BLaER1 treated with 17β-estradiol and CSF1 and Interleukin-3, amounts not matched to agents 10 nM and 100 nM (cell line): ENCODE measurements at regions not wholly inside any gene's neighbourhood (a gene's known extent, or its start where the extent isn't known, plus 50 kb on each side); places are given as distances from the start of the nearest gene placed in this dataset.
A peak's percentile ranks its signal among the peaks of the same experiment; 100 is the strongest.
"Not testable (repeated sequence)": the region's sequence is repeated elsewhere in the genome, so short reads cannot be mapped to it uniquely, and the experiment has no call there.

Source experiments
- H3K27ac ChIP-seq, 11 experiments: shearing (Covaris generic); formaldehyde crosslinking; 2 replicates each; pipeline ENCODE4 v1.8.1; 2022
- H3K27me3 ChIP-seq, 11 experiments: shearing (Covaris generic); formaldehyde crosslinking; 2 replicates each; pipeline ENCODE4 v1.8.1; 2022
- H3K36me3 ChIP-seq, 11 experiments: shearing (Covaris generic); formaldehyde crosslinking; 2 replicates each; pipeline ENCODE4 v1.8.1; 2022
- H3K4me1 ChIP-seq, 10 experiments: shearing (Covaris generic); formaldehyde crosslinking; 2 replicates each; pipeline ENCODE4 v1.8.1; 2022
- H3K4me2 ChIP-seq, 11 experiments: shearing (Covaris generic); formaldehyde crosslinking; 2 replicates each; pipeline ENCODE4 v1.8.1; 2022
- H3K4me3 ChIP-seq, 10 experiments: shearing (Covaris generic); formaldehyde crosslinking; 2 replicates each; pipeline ENCODE4 v1.8.1; 2022
- H3K9ac ChIP-seq, 11 experiments: shearing (Covaris generic); formaldehyde crosslinking; 2 replicates each; pipeline ENCODE4 v1.8.1; 2022
- H3K9me3 ChIP-seq, 11 experiments: shearing (Covaris generic); formaldehyde crosslinking; replicated peaks in 1 of 11; 2 replicates each; pipeline ENCODE4 v1.8.1; 2022
- H4K20me1 ChIP-seq, 11 experiments: shearing (Covaris generic); formaldehyde crosslinking; 2 replicates each; pipeline ENCODE4 v1.8.1; 2022
- Cebpa-rat ChIP-seq, 11 experiments: shearing (Covaris generic); IDR thresholded peaks; 2 replicates each; pipeline ENCODE4 v1.8.1; 2022

- no peak overlapping the region for H3K4me3 ChIP-seq
- H3K4me1 ChIP-seq = peaks cover 17 to 41% (median 37%) of the 10 kb centered on the region in 10 experiments
- H3K27me3 ChIP-seq = peaks cover 7 to 38% (median 33%) of the 10 kb centered on the region in 11 experiments
- H3K4me2 ChIP-seq = no peak overlapping the region
- no peaks in the 10 kb centered on the region for H3K36me3 ChIP-seq
- no peaks in the 10 kb centered on the region for H3K9me3 ChIP-seq
- no peak for TF ChIP-seq Cebpa-rat (IDR thresholded peaks at IDR 0.05)
- no peak overlapping the region for H3K27ac ChIP-seq
- H3K9ac ChIP-seq = no peak overlapping the region
- H4K20me1 ChIP-seq = no peaks in the 10 kb centered on the region
These were observed 57.8 kb upstream of the CEACAM21 start for GRCh38 chr19:41518141-41518540.

GRCh38 chr19:41521138-41521930, 54.6 kb upstream of the CEACAM21 start:
- peak overlapping the region; percentile 43 to 70 (median 55) for H3K4me3 ChIP-seq
- peaks cover 18 to 50% (median 43%) of the 10 kb centered on the region in 11 experiments for H3K27me3 ChIP-seq
- peak overlapping the region; percentile 60 to 86 (median 75) for H3K9ac ChIP-seq
- peak overlapping the region; percentile 28 to 84 (median 69); a peak in 18 of 22 replicates for H3K27ac ChIP-seq
- not testable (repeated sequence) for H3K36me3 ChIP-seq, H4K20me1 ChIP-seq
- H3K9me3 ChIP-seq = peaks cover 11 to 21% (median 13%) of the 10 kb centered on the region in 11 experiments; a peak in 18 of 22 replicates
- H3K4me1 ChIP-seq = peaks cover 17 to 43% (median 29%) of the 10 kb centered on the region in 10 experiments
- H3K4me2 ChIP-seq = peak overlapping the region; percentile 75 to 98 (median 87)

- H3K27ac ChIP-seq = peak overlapping the region; percentile 28 to 84 (median 69); a peak in 20 of 22 replicates
- H3K36me3 ChIP-seq = no peaks in the 10 kb centered on the region
- H3K9me3 ChIP-seq = peaks cover 18 to 28% (median 20%) of the 10 kb centered on the region in 11 experiments; a peak in 21 of 22 replicates
- peaks cover 17 to 37% (median 22%) of the 10 kb centered on the region in 10 experiments for H3K4me1 ChIP-seq
- H3K9ac ChIP-seq = peak overlapping the region; percentile 60 to 86 (median 75)
- H3K27me3 ChIP-seq = peaks cover 18 to 50% (median 43%) of the 10 kb centered on the region in 11 experiments
- H3K4me3 ChIP-seq = peak overlapping the region; percentile 43 to 70 (median 55)
- no peak for TF ChIP-seq Cebpa-rat (IDR thresholded peaks at IDR 0.05)
- H3K4me2 ChIP-seq = peak overlapping the region; percentile 75 to 98 (median 87)
- H4K20me1 ChIP-seq = no peaks in the 10 kb centered on the region
These were observed 53.9 kb upstream of the CEACAM21 start for GRCh38 chr19:41521931-41522555.

- Histone ChIP-seq H4K20me1 (no peaks in the 10 kb centered on the region), H3K9ac (no peak overlapping the region), H3K4me1 (peaks cover 32 to 64% (median 54%) of the 10 kb centered on the region in 10 experiments), H3K27ac (no peak overlapping the region; a peak in 1 of 22 replicates), H3K4me3 (no peak overlapping the region), H3K36me3 (peaks cover 0 to 15% (median 8%) of the 10 kb centered on the region in 11 experiments; a peak in 11 of 22 replicates), H3K27me3 (peaks cover 18 to 35% (median 34%) of the 10 kb centered on the region in 11 experiments), H3K9me3 (peaks cover 55 to 65% (median 58%) of the 10 kb centered on the region in 11 experiments), H3K4me2 (peak overlapping the region in 1 of 11 experiments; percentile 15; a peak in 1 of 22 replicates)
- TF ChIP-seq Cebpa-rat (IDR thresholded peaks at IDR 0.05) = no peak
These were observed 50.0 kb upstream of the CEACAM21 start for GRCh38 chr19:41525989-41526388.
